OCI-LY3 (cell line): ENCODE measurements at regions not wholly inside any gene's neighbourhood (a gene's known extent, or its start where the extent isn't known, plus 50 kb on each side); places are given as distances from the start of the nearest gene placed in this dataset.

Experiments used
- H2AFZ ChIP-seq: fragments of 200-600, 300-600 bp; shearing (Covaris generic); 2 replicates; pipeline ENCODE4 v1.6.0; 2014; ENCODE audit warnings: antibody characterized with exemption, low read depth, low read length
- H3K27ac ChIP-seq: fragments of 200-600, 300-600 bp; sonication (generic); 2 replicates; pipeline ENCODE4 v1.5.1; 2014; ENCODE audit warnings: mild to moderate bottlenecking, low read length, moderate library complexity, mixed read lengths
- H3K27me3 ChIP-seq: fragments of 200-600, 300-600 bp; sonication (generic); 2 replicates; pipeline ENCODE4 v1.6.1; 2014; ENCODE audit warnings: low read depth, low read length, mixed read lengths
- H3K36me3 ChIP-seq: fragments of 200-600, 300-600 bp; sonication (generic); replicated peaks from 2 replicates; pipeline ENCODE3; 2014; ENCODE audit warnings: low read depth, low read length, mixed read lengths
- H3K4me1 ChIP-seq: fragments of 300-600, 200-600 bp; sonication (generic); 2 replicates; pipeline ENCODE4 v1.6.1; 2014; ENCODE audit warnings: low read length, mixed read lengths
- H3K4me2 ChIP-seq: fragments of 200-600, 300-600 bp; sonication (generic); 2 replicates; pipeline ENCODE4 v1.6.1; 2014; ENCODE audit warnings: low read length, mixed read lengths
- H3K4me3 ChIP-seq: fragments of 300-600, 200-600 bp; sonication (generic); 2 replicates; pipeline ENCODE4 v1.5.1; 2014; ENCODE audit warnings: antibody characterized with exemption, mild to moderate bottlenecking, low read length, moderate library complexity
- H3K79me2 ChIP-seq: fragments of 300-600, 200-600 bp; shearing (Covaris generic); 2 replicates; pipeline ENCODE4 v1.6.1; 2014; ENCODE audit warnings: mild to moderate bottlenecking, low read length, mixed read lengths
- H3K9ac ChIP-seq: fragments of 300-600, 200-600 bp; shearing (Covaris generic); 2 replicates; pipeline ENCODE4 v1.6.0; 2014; ENCODE audit warnings: mild to moderate bottlenecking, low read length, moderate library complexity
- H3K9me3 ChIP-seq: fragments of 200-600, 300-600 bp; shearing (Covaris generic); 2 replicates; pipeline ENCODE4 v1.6.1; 2014; ENCODE audit warnings: low read length, mixed read lengths; ENCODE audit not compliant: insufficient read depth
- H4K20me1 ChIP-seq: fragments of 200-600, 300-600 bp; sonication (generic); 2 replicates; pipeline ENCODE4 v1.6.1; 2016; ENCODE audit warnings: low read length, mixed read lengths; ENCODE audit not compliant: insufficient read depth
- EZH2phosphoT487 ChIP-seq: fragments of 200-600 bp; shearing (Covaris generic); IDR thresholded peaks from 2 replicates; pipeline ENCODE4 v1.6.1; 2018; ENCODE audit warnings: antibody characterized with exemption, mixed run types, low read depth
- TF ChIP-seq, protein P1 (sequence below): fragments of 200-600, 300-600 bp; sonication (generic); IDR thresholded peaks from 2 replicates; pipeline ENCODE4 v1.5.1; 2014; ENCODE audit warnings: antibody characterized with exemption, low read length, low read depth

GRCh38 chr13:74184283-74184682 is 50.1 kb upstream of the KLF12 start:
- TF ChIP-seq, protein P1, sequence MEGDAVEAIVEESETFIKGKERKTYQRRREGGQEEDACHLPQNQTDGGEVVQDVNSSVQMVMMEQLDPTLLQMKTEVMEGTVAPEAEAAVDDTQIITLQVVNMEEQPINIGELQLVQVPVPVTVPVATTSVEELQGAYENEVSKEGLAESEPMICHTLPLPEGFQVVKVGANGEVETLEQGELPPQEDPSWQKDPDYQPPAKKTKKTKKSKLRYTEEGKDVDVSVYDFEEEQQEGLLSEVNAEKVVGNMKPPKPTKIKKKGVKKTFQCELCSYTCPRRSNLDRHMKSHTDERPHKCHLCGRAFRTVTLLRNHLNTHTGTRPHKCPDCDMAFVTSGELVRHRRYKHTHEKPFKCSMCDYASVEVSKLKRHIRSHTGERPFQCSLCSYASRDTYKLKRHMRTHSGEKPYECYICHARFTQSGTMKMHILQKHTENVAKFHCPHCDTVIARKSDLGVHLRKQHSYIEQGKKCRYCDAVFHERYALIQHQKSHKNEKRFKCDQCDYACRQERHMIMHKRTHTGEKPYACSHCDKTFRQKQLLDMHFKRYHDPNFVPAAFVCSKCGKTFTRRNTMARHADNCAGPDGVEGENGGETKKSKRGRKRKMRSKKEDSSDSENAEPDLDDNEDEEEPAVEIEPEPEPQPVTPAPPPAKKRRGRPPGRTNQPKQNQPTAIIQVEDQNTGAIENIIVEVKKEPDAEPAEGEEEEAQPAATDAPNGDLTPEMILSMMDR = no peak
- TF ChIP-seq EZH2phosphoT487 = no peak
- H3K4me3 ChIP-seq = no peak overlapping the region

More at GRCh38 chr13:74184283-74184682, 50.1 kb upstream of the KLF12 start:
- Histone ChIP-seq H2AFZ (no peak overlapping the region), H3K27me3 (no peaks in the 10 kb centered on the region), H3K36me3 (no peaks in the 10 kb centered on the region), H3K4me2 (no peak overlapping the region), H3K9me3 (no peaks in the 10 kb centered on the region), H4K20me1 (no peaks in the 10 kb centered on the region), H3K9ac (no peak overlapping the region), H3K27ac (no peak overlapping the region), H3K4me1 (no peaks in the 10 kb centered on the region), H3K79me2 (no peaks in the 10 kb centered on the region)
